HEK293T (cell line): ENCODE measurements at regions not wholly inside any gene's neighbourhood (a gene's known extent, or its start where the extent isn't known, plus 50 kb on each side); places are given as distances from the start of the nearest gene placed in this dataset.

ENCODE experiments used
- CTCF ChIA-PET: fragments of 350-600 bp; formaldehyde crosslinking; extraction: SDS; loops from one replicate; lab custom pipeline; 2021; ENCODE audit warnings: antibody characterized with exemption, inconsistent platforms; lab: Yijun Ruan, JAX
- POLR2A ChIA-PET: fragments of 350-600 bp; formaldehyde crosslinking; extraction: SDS; loops from one replicate; lab custom pipeline; 2020; ENCODE audit warnings: antibody characterized with exemption, inconsistent platforms; lab: Yijun Ruan, JAX
- DNase-seq: peaks from one replicate; pipeline ENCODE4 v3.0.0; 2012; ENCODE audit warnings: mixed read lengths; ENCODE audit errors: extremely low spot score
- ARNT ChIP-seq: fragments of 450-650 bp; IDR thresholded peaks from 2 replicates; pipeline ENCODE4 v1.6.1; 2017; ENCODE audit warnings: mild to moderate bottlenecking
- BHLHE40 ChIP-seq: fragments of 450-650 bp; IDR thresholded peaks from 2 replicates; pipeline ENCODE4 v1.6.1; 2016; ENCODE audit warnings: mild to moderate bottlenecking, moderate library complexity, borderline replicate concordance
- CTBP1 ChIP-seq: fragments of 450-650 bp; IDR thresholded peaks from 2 replicates; pipeline ENCODE4 v1.6.1; 2016; ENCODE audit warnings: borderline replicate concordance
- ELF4 ChIP-seq: fragments of 450-650 bp; IDR thresholded peaks from 2 replicates; pipeline ENCODE4 v1.6.1; 2017; ENCODE audit warnings: antibody characterized with exemption
- FOXA1 ChIP-seq: fragments of 450-650 bp; IDR thresholded peaks from 2 replicates; pipeline ENCODE4 v1.6.1; 2016; ENCODE audit warnings: mild to moderate bottlenecking
- FOXK2 ChIP-seq: fragments of 450-650 bp; IDR thresholded peaks from 2 replicates; pipeline ENCODE4 v1.6.1; 2016; ENCODE audit warnings: mild to moderate bottlenecking
- FOXM1 ChIP-seq: fragments of 450-650 bp; IDR thresholded peaks from 2 replicates; pipeline ENCODE4 v1.6.1; 2017; ENCODE audit warnings: mild to moderate bottlenecking, borderline replicate concordance
- HDGF ChIP-seq: fragments of 450-650 bp; IDR thresholded peaks from 2 replicates; pipeline ENCODE4 v1.6.1; 2017; ENCODE audit warnings: antibody characterized with exemption, borderline replicate concordance
- L3MBTL2 ChIP-seq: fragments of 450-650 bp; conservative IDR thresholded peaks from 2 replicates; pipeline ENCODE4 v1.6.1; 2016; ENCODE audit warnings: mild to moderate bottlenecking
- LEF1 ChIP-seq: fragments of 450-650 bp; IDR thresholded peaks from 2 replicates; pipeline ENCODE4 v1.6.1; 2017; ENCODE audit warnings: mild to moderate bottlenecking, borderline replicate concordance
- NFRKB ChIP-seq: fragments of 450-650 bp; IDR thresholded peaks from 2 replicates; pipeline ENCODE4 v1.6.1; 2016; ENCODE audit warnings: mild to moderate bottlenecking, moderate library complexity
- PKNOX1 ChIP-seq: fragments of 450-650 bp; IDR thresholded peaks from 2 replicates; pipeline ENCODE4 v1.6.1; 2016
- SP1 ChIP-seq: fragments of 450-650 bp; IDR thresholded peaks from 2 replicates; pipeline ENCODE4 v1.6.1; 2017
- SUZ12 ChIP-seq: fragments of 450-650 bp; IDR thresholded peaks from 2 replicates; pipeline ENCODE4 v1.6.1; 2016; ENCODE audit warnings: mild to moderate bottlenecking
- TARDBP ChIP-seq: fragments of 450-650 bp; IDR thresholded peaks from 2 replicates; pipeline ENCODE4 v1.6.1; 2016
- ZNF384 ChIP-seq: fragments of 450-650 bp; IDR thresholded peaks from 2 replicates; pipeline ENCODE4 v1.6.1; 2016

DNA sequence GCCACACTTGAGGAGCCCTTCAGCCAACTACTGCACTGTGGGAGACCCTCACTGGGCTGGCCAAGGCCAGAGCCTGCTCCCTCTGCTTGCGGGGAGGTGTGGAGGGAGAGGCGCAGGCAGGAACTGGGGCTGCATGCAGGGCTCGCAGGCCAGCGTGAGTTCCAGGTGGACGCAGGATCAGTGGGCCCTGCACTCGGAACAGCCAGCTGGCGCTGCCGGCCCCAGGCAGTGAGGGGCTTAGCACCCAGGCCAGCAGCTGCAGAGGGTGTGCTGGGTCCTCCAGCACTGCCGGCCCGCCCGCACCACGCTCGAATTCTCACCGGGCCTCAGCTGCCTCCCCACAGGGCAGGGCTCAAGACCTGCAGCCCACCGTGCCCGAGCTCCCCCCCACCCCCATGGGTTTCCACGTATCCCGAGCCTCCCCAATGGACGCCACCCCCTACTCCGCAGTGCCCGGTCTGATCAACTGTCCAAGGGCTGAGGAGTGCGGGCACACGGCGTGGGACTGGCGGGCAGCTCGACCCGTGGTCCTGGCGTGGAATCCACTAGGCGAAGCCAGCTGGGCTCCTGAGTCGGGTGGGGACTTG, 1293.8 kb upstream of the PCDH9 start:
- CTCF ChIA-PET = no interaction called here
- no peak for DNase-seq
- POLR2A ChIA-PET = no interaction called here
- TF ChIP-seq ZNF384 (no peak), HDGF (no peak), ARNT (no peak), L3MBTL2 (no peak), TARDBP (no peak), NFRKB (no peak), LEF1 (no peak), ELF4 (no peak), PKNOX1 (no peak), SUZ12 (no peak)

- no peak for TF ChIP-seq ELF4
- no peak for TF ChIP-seq PKNOX1
- no peak for TF ChIP-seq TARDBP
- CTCF ChIA-PET = no interaction called here
- POLR2A ChIA-PET = no interaction called here
- DNase-seq = no peak
Measured at GRCh38 chr13:68522184-68522583, 1292.0 kb upstream of the PCDH9 start.

GRCh38 chr13:68509734-68510621, 1279.8 kb upstream of the PCDH9 start:
- POLR2A ChIA-PET = no interaction called here

GRCh38 chr13:68506888-68507551, 1276.9 kb upstream of the PCDH9 start:
- ChIA-PET POLR2A (no interaction called here), CTCF (no interaction called here)
- no peak for DNase-seq
- TF ChIP-seq ELF4 (no peak), LEF1 (no peak), FOXM1 (no peak), ZNF384 (no peak), FOXK2 (no peak), BHLHE40 (no peak), FOXA1 (no peak), CTBP1 (no peak), ARNT (no peak), SUZ12 (no peak), HDGF (no peak), SP1 (no peak), L3MBTL2 (no peak), TARDBP (no peak), PKNOX1 (no peak), NFRKB (no peak)

More at GRCh38 chr13:68509734-68510621, 1279.8 kb upstream of the PCDH9 start:
- DNase-seq = no peak
- CTCF ChIA-PET = no interaction called here
- TF ChIP-seq TARDBP (no peak), ARNT (no peak)

- TF ChIP-seq NFRKB (no peak), BHLHE40 (no peak), PKNOX1 (no peak), SUZ12 (no peak), CTBP1 (no peak), LEF1 (no peak), ELF4 (no peak), HDGF (no peak), SP1 (no peak), FOXK2 (no peak), FOXM1 (no peak)
- DNase-seq = no peak
- ChIA-PET POLR2A (no interaction called here), CTCF (no interaction called here)
Measured at GRCh38 chr13:68490594-68490993, 1260.5 kb upstream of the PCDH9 start.

- POLR2A ChIA-PET = no interaction called here
- no peak for TF ChIP-seq CTBP1
- no peak for DNase-seq
- CTCF ChIA-PET = no interaction called here
Measured at GRCh38 chr13:68481130-68481529, 1251.0 kb upstream of the PCDH9 start.
